SH-SY5Y (cell line): ENCODE measurements at regions not wholly inside any gene's neighbourhood (a gene's known extent, or its start where the extent isn't known, plus 50 kb on each side); places are given as distances from the start of the nearest gene placed in this dataset.

Experiments
- GATA2 ChIP-seq: IDR thresholded peaks from 2 replicates; pipeline ENCODE4 v1.6.1; 2011; ENCODE audit warnings: mild to moderate bottlenecking, low read depth, low read length
- GATA3 ChIP-seq: IDR thresholded peaks from 2 replicates; pipeline ENCODE4 v1.6.1; 2011; ENCODE audit warnings: low read depth, mild to moderate bottlenecking, low read length, moderate library complexity

- TF ChIP-seq GATA3 (no peak), GATA2 (no peak)
Observed at GRCh38 chr17:63335831-63336230, 110.3 kb downstream of the CYB561 start.
